ENCODE measurements at regions not wholly inside any gene's neighbourhood (a gene's known extent, or its start where the extent isn't known, plus 50 kb on each side); places are given as distances from the start of the nearest gene placed in this dataset.

DNA sequence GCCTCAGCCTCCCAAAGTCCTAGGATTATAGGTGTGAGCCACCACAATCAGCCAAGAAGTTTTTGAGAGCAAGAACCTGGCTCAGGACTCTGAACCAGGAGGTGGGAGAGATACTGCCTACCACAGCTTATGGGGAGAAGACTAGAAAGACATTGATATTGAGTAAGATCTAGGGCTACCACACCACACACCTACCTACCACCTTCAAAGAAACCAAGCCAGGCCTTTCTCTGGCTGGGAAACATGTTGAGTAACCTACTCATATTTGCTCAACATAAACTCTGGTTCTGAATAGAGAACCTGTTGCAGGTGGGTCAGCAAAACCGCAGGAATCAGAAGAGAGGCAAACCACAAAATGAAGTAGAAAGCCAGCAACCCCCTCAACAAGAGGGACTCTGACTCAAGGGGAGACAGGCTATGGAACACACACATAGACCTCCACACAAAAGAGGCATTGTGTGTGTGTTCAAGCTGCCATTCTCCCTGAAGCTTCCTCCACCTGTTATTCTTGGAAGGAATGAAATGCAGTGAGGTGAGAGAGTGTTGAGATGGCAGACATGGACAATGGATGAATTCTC, 1021.9 kb downstream of the NLGN4Y start:
- no peak for TF ChIP-seq EP300 (IDR thresholded peaks at IDR 0.05)
- TF ChIP-seq, protein P1, sequence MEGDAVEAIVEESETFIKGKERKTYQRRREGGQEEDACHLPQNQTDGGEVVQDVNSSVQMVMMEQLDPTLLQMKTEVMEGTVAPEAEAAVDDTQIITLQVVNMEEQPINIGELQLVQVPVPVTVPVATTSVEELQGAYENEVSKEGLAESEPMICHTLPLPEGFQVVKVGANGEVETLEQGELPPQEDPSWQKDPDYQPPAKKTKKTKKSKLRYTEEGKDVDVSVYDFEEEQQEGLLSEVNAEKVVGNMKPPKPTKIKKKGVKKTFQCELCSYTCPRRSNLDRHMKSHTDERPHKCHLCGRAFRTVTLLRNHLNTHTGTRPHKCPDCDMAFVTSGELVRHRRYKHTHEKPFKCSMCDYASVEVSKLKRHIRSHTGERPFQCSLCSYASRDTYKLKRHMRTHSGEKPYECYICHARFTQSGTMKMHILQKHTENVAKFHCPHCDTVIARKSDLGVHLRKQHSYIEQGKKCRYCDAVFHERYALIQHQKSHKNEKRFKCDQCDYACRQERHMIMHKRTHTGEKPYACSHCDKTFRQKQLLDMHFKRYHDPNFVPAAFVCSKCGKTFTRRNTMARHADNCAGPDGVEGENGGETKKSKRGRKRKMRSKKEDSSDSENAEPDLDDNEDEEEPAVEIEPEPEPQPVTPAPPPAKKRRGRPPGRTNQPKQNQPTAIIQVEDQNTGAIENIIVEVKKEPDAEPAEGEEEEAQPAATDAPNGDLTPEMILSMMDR (IDR thresholded peaks at IDR 0.05): no peak
- TF ChIP-seq, protein P2, sequence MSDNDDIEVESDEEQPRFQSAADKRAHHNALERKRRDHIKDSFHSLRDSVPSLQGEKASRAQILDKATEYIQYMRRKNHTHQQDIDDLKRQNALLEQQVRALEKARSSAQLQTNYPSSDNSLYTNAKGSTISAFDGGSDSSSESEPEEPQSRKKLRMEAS (IDR thresholded peaks at IDR 0.05): no peak
- TF ChIP-seq, protein P3, sequence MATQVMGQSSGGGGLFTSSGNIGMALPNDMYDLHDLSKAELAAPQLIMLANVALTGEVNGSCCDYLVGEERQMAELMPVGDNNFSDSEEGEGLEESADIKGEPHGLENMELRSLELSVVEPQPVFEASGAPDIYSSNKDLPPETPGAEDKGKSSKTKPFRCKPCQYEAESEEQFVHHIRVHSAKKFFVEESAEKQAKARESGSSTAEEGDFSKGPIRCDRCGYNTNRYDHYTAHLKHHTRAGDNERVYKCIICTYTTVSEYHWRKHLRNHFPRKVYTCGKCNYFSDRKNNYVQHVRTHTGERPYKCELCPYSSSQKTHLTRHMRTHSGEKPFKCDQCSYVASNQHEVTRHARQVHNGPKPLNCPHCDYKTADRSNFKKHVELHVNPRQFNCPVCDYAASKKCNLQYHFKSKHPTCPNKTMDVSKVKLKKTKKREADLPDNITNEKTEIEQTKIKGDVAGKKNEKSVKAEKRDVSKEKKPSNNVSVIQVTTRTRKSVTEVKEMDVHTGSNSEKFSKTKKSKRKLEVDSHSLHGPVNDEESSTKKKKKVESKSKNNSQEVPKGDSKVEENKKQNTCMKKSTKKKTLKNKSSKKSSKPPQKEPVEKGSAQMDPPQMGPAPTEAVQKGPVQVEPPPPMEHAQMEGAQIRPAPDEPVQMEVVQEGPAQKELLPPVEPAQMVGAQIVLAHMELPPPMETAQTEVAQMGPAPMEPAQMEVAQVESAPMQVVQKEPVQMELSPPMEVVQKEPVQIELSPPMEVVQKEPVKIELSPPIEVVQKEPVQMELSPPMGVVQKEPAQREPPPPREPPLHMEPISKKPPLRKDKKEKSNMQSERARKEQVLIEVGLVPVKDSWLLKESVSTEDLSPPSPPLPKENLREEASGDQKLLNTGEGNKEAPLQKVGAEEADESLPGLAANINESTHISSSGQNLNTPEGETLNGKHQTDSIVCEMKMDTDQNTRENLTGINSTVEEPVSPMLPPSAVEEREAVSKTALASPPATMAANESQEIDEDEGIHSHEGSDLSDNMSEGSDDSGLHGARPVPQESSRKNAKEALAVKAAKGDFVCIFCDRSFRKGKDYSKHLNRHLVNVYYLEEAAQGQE (IDR thresholded peaks at IDR 0.05): no peak

Measured in A549 (cell line).